ENCODE measurements at regions not wholly inside any gene's neighbourhood (a gene's known extent, or its start where the extent isn't known, plus 50 kb on each side); places are given as distances from the start of the nearest gene placed in this dataset.

- H3K9me3 ChIP-seq (ENCODE audit: control insufficient read depth in 1 of 2, insufficient read depth in 1 of 2, low read depth in 1 of 2, low read length in 2 of 2), result no peaks in the 10 kb centered on the region
- peak overlapping the region; percentile 88 for H3K27ac ChIP-seq (ENCODE audit: low read depth, low read length)
- BruUV-seq (replicated peaks), result no TSS peak
- ATAC-seq, result peak; percentile 86
- CTCF ChIA-PET, result no interaction called here
- H3K4me2 ChIP-seq (ENCODE audit: low read length), result peak overlapping the region; percentile 56
- H2AFZ ChIP-seq (ENCODE audit: low read depth, low read length, poor library complexity, severe bottlenecking), result no peak overlapping the region
- H3K27me3 ChIP-seq (ENCODE audit: insufficient read depth, low read length), result no peaks in the 10 kb centered on the region
- RAD21 ChIA-PET (ENCODE audit: low non-redundant PET in 1 of 2, low total read pairs in 2 of 2, uncharacterized antibody in 2 of 2, unreplicated experiment in 2 of 2), result no interaction called here
- no peaks in the 10 kb centered on the region for H3K36me3 ChIP-seq (ENCODE audit: control insufficient read depth in 1 of 2, insufficient read depth in 2 of 2, low read length in 2 of 2)
- H3K4me1 ChIP-seq (ENCODE audit: control insufficient read depth in 1 of 2, insufficient read depth in 2 of 2, low read length in 2 of 2), result peaks cover 44 to 62% of the 10 kb centered on the region in 2 experiments
- peak overlapping the region; percentile 56 for H3K9ac ChIP-seq (ENCODE audit: low read length)
- peak; percentile 85 for DNase-seq (ENCODE audit: low read depth, low spot score)
- POLR2A ChIA-PET, result interaction anchor here (1.0 to 1.1 kb wide), 4 partner anchors 10 to 304 kb away, joined by 3 to 4 read pairs (median 3); no protein-coding TSS in a partner anchor
- H3K4me3 ChIP-seq (replicated peaks in 1 of 2; ENCODE audit: low read depth in 1 of 2, low read length in 2 of 2), result peak overlapping the region in 1 of 2 experiments; percentile 39; a peak in 2 of 4 replicates
- H3K79me2 ChIP-seq (ENCODE audit: insufficient read depth, low read length), result no peaks in the 10 kb centered on the region
- TF ChIP-seq RAD21 (IDR thresholded peaks at IDR 0.05; ENCODE audit: low read depth), result no peak
- no peak for TF ChIP-seq EZH2 (IDR thresholded peaks at IDR 0.05)
- no peak for TF ChIP-seq FOSL1 (IDR thresholded peaks at IDR 0.05; ENCODE audit: low read depth)
- TF ChIP-seq JUND (IDR thresholded peaks at IDR 0.05), result no peak
- TF ChIP-seq SRF (IDR thresholded peaks at IDR 0.05; ENCODE audit: low read depth), result no peak
- no peak for TF ChIP-seq SIN3A (IDR thresholded peaks at IDR 0.05; ENCODE audit: low read depth)
- TF ChIP-seq POLR2A (IDR thresholded peaks at IDR 0.05; ENCODE audit: borderline replicate concordance, extremely low read depth, insufficient read depth, insufficient read length), result peak; percentile 52
- no peak for TF ChIP-seq CEBPB (IDR thresholded peaks at IDR 0.05; ENCODE audit: low read depth)
- TF ChIP-seq POLR2AphosphoS5 (IDR thresholded peaks at IDR 0.05; ENCODE audit: low read depth, low read length), result peak; percentile 73
- peak; percentile 24 for TF ChIP-seq YY1 (IDR thresholded peaks at IDR 0.05; ENCODE audit: extremely low read depth, insufficient replicate concordance, low read depth, low read length)
- TF ChIP-seq TCF7L2 (IDR thresholded peaks at IDR 0.05; ENCODE audit: borderline replicate concordance, extremely low read depth, insufficient read depth, insufficient read length), result peak; percentile 52
- TF ChIP-seq ZFX (IDR thresholded peaks at IDR 0.05), result no peak
- TF ChIP-seq, protein P1, sequence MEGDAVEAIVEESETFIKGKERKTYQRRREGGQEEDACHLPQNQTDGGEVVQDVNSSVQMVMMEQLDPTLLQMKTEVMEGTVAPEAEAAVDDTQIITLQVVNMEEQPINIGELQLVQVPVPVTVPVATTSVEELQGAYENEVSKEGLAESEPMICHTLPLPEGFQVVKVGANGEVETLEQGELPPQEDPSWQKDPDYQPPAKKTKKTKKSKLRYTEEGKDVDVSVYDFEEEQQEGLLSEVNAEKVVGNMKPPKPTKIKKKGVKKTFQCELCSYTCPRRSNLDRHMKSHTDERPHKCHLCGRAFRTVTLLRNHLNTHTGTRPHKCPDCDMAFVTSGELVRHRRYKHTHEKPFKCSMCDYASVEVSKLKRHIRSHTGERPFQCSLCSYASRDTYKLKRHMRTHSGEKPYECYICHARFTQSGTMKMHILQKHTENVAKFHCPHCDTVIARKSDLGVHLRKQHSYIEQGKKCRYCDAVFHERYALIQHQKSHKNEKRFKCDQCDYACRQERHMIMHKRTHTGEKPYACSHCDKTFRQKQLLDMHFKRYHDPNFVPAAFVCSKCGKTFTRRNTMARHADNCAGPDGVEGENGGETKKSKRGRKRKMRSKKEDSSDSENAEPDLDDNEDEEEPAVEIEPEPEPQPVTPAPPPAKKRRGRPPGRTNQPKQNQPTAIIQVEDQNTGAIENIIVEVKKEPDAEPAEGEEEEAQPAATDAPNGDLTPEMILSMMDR (IDR thresholded peaks at IDR 0.05 in 2 of 3, conservative IDR thresholded peaks at IDR 0.05 in 1 of 3; ENCODE audit: borderline replicate concordance in 1 of 3, insufficient read depth in 1 of 3, low read depth in 2 of 3, low read length in 2 of 3), result no peak
- no peak for TF ChIP-seq MAX (IDR thresholded peaks at IDR 0.05)
- TF ChIP-seq CBX3 (IDR thresholded peaks at IDR 0.05; ENCODE audit: low read depth), result no peak
- H3K9me2 ChIP-seq (ENCODE audit: insufficient read depth), result no peaks in the 10 kb centered on the region; the same call in 1 of the 2 replicates
- intact Hi-C loops (cut with micrococcal nuclease), result loop anchor here (2.0 to 10.0 kb wide), 5 partner anchors 265 to 815 kb away; no protein-coding TSS in a partner anchor
- no peaks in the 10 kb centered on the region for H4K20me1 ChIP-seq (ENCODE audit: insufficient read depth)
Observed at GRCh38 chr9:107749787-107750444, 260.3 kb upstream of the KLF4 start.

All from HCT116 (cell line).